ENCODE measurements at regions not wholly inside any gene's neighbourhood (a gene's known extent, or its start where the extent isn't known, plus 50 kb on each side); places are given as distances from the start of the nearest gene placed in this dataset.

GRCh38 chr9:3058409-3058808 is 214.5 kb upstream of the PUM3 start:
- TF ChIP-seq, protein P1, sequence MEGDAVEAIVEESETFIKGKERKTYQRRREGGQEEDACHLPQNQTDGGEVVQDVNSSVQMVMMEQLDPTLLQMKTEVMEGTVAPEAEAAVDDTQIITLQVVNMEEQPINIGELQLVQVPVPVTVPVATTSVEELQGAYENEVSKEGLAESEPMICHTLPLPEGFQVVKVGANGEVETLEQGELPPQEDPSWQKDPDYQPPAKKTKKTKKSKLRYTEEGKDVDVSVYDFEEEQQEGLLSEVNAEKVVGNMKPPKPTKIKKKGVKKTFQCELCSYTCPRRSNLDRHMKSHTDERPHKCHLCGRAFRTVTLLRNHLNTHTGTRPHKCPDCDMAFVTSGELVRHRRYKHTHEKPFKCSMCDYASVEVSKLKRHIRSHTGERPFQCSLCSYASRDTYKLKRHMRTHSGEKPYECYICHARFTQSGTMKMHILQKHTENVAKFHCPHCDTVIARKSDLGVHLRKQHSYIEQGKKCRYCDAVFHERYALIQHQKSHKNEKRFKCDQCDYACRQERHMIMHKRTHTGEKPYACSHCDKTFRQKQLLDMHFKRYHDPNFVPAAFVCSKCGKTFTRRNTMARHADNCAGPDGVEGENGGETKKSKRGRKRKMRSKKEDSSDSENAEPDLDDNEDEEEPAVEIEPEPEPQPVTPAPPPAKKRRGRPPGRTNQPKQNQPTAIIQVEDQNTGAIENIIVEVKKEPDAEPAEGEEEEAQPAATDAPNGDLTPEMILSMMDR (conservative IDR thresholded peaks at IDR 0.05; ENCODE audit: low read length): no peak
- TF ChIP-seq EZH2phosphoT487 (IDR thresholded peaks at IDR 0.05; ENCODE audit: borderline replicate concordance): no peak

Data from Loucy (cell line).